NCI-H1417 (cell line): ENCODE measurements at regions not wholly inside any gene's neighbourhood (a gene's known extent, or its start where the extent isn't known, plus 50 kb on each side); places are given as distances from the start of the nearest gene placed in this dataset.

ENCODE experiments used
- DNase-seq, 3 experiments: peaks; one replicate each; lab custom pipeline; 2025; lab: John Stamatoyannopoulos, UW

- DNase-seq, result peak in 1 of 3 experiments; percentile 31
Observed at GRCh38 chr5:32990593-32991420, 279.7 kb downstream of the NPR3 start.

DNA sequence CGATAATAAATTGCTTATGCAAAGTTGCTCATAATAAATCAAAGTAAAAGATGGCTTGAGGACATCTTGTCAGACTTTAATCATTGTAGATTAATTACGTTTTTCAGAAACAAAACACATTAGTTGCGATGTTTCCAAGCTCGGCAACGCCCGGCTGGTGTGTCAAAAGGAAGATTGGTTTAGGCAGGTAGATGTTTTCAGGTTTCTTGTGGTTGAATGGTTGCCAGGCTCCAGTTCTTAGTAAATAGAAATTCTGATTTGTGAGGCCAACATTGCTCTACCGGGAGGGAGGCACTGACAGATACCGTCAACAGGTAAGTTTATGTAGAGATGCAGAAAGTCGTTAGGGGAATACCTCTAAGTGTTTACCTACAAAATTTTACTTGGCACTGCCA, 280.3 kb downstream of the NPR3 start:
- DNase-seq, result peak in 1 of 3 experiments; percentile 31

- DNase-seq, result no peak
Observed at GRCh38 chr5:32996336-32996735, 285.2 kb downstream of the NPR3 start.

DNA sequence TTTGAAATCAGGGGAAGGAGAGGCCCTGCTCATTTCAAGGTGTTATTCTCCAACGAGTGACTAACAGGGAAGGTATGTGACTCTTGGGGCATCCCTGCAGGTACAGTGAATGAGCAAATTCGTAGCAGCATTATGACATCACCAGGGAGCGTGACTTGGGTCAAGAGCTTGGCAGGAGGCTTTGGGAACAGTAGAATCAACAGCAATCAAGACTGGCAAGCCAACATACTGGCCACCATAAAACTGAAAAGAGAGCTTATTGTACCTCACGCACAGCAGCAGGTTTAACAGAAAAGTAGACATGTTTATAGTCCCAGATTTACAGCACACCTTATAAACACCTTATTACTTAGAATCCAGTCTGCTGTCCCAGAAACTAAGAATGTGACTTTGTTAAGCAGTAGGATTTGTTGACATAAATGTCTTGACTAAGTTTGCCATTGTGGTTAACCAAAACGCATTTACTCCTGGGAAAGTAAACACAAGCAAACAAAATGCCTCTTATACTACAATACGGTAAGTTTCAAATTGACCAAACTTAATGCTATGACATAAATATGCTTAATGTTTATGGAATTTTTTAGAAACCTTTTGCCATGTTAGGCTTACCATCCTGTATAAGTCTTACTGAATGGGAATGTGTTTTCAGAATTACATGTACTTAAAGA, 297.8 kb downstream of the NPR3 start:
- peak in 1 of 3 experiments; percentile 5 for DNase-seq

GRCh38 chr5:33010846-33011245, 299.7 kb downstream of the NPR3 start:
- no peak for DNase-seq

- DNase-seq, result no peak
Observed at GRCh38 chr5:33011801-33012200, 300.7 kb downstream of the NPR3 start.

- no peak for DNase-seq
Observed at GRCh38 chr5:33023649-33024048, 312.5 kb downstream of the NPR3 start.

DNA sequence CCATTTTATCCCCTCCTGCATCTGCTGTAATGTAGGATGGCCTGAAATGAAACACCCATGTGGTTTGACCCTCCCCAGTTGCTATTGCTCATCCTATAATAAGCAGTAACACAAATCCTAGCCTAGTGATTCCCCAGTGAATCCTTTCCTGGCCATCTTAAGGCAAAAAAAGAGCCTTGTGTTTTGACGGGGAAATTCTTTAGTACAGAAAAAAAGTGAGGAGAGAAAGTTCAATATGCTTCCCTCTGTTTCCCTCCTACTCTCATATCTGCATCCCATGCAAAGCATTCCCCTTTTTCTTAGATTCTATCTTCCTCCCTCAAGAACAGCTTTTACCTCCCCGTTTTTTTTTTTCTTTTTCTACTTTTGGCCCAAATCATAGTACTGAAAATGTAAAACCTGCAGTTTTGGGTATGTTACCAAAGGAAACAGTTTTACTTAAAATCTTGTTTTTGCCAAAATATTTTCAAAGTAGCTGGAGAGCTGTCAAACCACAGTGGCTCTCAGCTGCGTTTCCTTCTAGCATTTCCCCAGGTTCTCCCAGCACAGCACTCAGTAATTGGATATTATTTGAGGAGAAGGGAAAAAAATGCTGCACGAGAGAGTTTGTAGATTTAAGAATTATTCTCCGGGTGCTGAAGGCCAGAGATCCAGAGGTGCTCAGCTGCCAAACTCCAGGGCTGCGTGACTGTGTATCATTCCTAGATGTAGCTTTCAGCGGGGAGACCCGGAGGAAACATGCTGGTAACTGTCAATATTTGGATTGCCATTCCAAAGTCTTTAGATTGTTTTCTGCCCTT, 321.4 kb downstream of the NPR3 start:
- no peak for DNase-seq

GRCh38 chr5:33033516-33033915, 322.4 kb downstream of the NPR3 start:
- no peak for DNase-seq

GRCh38 chr5:33034777-33035176, 323.7 kb downstream of the NPR3 start:
- no peak for DNase-seq

DNA sequence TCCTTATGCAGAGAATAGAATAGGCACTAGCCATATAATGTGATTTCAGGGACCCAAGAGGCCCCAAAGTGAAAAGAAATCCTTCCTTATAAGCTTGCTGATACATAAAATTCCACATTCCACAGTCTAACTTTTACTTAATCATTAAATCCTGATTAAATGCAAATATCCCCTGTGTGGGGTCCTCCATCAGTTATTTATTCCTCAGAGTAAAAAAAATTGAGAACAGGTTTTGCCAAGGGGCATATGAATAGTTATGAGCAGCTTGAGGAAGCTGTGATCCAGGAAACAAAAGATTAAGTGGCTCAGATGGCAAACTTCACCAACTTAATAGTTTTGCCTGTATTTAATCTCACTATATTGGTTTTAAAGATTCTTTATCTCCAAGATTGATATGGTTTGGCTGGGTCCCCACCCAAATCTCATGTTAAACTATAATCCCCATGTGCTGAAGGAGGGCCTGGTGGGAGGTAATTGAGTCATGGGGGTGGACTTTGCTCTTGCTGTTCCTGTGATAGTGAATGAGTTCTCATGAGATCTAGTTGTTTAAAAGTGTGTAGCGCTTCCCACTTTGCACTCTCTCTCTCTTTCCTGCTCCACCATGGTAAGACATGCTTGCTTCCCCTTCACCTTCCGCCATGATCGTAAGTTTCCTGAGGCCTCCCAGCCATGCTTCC, 324.9 kb downstream of the NPR3 start:
- DNase-seq, result no peak

- no peak for DNase-seq
Observed at GRCh38 chr5:33037076-33037475, 326.0 kb downstream of the NPR3 start.

DNA sequence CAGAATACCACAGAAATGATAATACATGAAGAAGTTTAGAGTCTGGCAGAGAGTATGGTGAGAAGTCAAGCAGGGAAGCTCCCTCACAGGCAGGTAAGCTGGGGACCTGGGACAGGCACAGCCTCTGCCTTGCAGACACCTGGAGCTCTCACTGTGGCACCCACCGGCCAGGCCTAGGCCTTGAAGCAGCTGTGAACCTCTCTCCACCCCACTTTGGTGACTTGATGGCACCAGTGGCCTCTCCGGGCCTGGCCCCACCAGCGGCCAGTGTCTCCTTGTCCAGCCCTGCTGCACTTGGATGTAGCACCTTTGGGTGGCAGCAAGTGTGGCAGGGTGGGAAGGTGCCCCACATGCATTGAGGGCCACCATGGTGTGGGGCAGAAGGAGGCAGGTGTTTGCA, 330.5 kb downstream of the NPR3 start:
- no peak for DNase-seq

DNA sequence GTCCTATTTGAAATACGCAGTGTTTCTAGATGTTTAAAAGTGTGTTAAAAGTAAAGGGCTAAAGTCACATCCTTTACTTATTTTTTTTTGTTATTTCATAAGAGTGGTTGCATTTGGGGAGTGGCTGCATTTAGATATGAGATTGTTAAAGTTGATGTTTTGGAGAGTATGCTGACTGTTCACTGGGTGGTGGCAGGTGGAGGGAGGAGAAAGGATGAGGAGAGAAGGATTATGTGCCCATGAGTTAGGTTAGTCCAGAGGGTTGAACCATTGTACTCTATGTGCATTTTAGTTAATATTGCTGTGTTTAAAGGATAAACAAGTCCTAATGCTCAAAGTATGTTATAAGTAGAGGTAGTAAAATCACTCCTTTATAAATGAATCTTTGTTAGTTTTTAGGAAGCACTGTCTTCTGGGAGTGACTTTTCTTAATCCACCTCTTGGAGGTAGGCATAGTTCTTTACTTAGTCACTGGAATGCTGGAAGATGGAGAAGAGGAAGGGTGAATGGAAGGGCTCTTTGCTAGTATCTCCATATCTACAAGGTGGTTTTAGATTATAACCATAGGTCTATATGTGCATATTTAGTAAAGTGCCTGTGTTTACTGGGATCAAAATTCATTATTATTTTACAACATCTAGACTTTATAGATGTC, 332.3 kb downstream of the NPR3 start:
- no peak for DNase-seq

DNA sequence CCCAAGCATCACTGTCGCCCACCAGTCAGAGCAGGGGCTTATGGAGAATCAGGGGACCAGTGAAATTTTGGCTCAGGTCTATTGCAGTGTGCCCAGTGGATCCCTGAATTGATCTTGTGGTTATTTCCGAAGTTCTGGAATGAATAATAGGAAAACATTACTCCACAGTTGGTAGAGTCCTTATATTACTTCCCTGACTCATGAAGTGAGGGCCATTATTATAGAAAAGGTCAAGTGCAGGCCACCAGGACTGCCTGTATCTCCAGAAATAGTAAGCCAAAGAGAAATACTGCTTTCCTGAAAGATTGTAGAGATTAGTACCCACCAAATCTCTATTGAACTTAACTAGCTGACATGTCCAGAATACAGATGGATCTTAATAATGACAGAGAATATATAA, 335.0 kb downstream of the NPR3 start:
- DNase-seq, result no peak

DNA sequence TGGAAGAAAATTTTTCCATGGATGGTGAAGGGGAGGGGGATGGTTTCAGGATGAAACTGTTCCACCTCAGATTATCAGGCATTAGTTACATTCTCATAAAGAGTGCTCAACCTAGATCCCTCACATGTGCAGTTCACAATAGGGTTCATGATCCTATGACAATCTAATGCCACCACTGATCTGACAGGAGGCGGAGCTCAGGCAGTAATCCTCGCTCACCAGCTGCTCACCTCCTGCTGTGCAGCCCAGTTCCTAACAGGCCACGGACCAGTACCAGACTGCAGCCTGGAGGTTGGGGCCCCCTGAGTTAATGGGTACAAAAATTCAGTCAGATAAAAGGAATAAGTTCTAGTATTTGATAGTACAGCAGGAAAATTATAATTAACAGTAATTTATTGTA, 337.2 kb downstream of the NPR3 start:
- DNase-seq, result no peak

DNA sequence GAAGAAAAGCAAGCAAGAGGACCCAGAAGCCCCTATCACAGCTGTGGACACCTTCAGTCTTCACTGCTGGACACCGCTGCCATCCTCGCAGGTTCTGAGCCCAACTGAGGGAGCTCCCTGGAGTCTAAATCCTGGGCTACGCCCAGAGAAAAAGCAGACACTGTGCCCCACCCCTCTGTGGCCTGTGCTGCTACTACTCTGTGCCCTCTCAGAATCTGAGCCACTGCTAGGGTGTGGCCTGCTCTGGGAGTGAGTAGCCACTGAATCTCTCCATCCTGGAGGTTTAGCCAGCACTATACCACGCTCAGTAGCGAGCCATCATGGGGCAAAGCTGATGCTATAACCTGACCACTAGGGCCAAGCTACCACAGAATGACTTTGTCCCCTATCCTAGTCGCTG, 338.2 kb downstream of the NPR3 start:
- DNase-seq, result no peak

GRCh38 chr5:33049842-33050241, 338.7 kb downstream of the NPR3 start:
- no peak for DNase-seq

DNA sequence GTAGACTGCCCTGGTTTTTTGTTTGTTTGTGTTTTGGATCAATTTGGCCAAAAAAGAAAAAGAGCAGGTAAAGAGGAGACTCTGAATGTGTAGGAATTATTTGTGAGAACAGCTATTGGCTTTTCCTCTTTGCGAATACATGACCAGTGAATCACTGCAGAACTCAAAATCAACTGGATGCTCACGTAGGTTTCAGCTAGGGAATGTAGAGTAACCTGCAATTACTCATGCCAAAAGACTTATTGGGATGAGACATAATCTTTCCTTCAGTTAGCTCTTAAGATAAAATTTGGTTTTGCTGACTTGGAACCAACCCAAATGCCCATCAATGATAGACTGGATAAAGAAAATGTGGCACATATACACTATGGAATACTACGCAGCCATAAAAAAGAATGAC, 348.0 kb downstream of the NPR3 start:
- DNase-seq, result no peak

DNA sequence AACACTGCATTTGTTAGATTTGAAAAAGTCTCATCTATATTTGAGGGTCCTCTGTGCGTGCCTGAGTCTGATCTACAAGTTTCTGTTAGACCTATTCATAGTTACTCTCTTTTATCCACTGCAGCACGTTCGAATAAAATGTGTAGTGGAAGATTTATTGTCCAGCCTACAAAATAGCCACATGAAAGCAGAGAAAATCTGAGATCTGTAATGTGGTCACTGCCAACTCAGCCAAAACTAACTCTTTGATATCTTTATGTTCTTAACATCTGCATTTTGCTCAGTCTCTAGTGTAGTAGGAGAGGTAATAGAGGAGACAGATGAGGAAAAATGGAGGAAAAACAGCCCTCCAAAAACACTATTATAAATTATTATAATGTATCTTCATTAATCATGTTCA, 354.0 kb downstream of the NPR3 start:
- no peak for DNase-seq

DNA sequence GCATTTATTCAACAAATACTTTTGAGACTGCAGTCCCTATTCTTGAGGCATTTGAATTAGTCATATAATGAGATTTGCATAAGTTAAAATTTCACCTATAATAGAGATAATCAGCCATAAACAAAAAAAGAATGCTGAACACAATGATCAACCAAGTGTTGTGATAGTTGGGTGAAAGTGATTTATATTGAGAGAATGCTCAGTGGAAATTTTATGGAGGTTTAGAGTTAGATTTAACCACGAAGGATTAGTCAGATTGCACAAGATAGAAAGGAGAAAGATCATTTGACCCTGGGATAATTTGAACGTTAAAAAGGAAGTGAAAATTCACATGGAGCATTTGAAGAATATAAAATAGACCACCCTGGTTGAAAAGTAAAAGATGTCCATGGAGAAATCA, 356.2 kb downstream of the NPR3 start:
- no peak for DNase-seq

- DNase-seq, result no peak
Observed at GRCh38 chr5:33068786-33069185, 357.7 kb downstream of the NPR3 start.
